A673 (cell line): ENCODE measurements at regions not wholly inside any gene's neighbourhood (a gene's known extent, or its start where the extent isn't known, plus 50 kb on each side); places are given as distances from the start of the nearest gene placed in this dataset.

Experiments used
- BruUV-seq: library from RNA; stranded (reverse); fragments of 400-500 nt; replicated peaks from 2 replicates; lab custom pipeline; 2021; lab: Mats Ljungman, UMichigan
- CTCF ChIA-PET: fragments of 300-600 bp; sonication (Branson Sonifier 250); formaldehyde crosslinking; loops from one replicate; lab custom pipeline; 2022; ENCODE audit warnings: antibody characterized with exemption; lab: Charles Lee
- POLR2A ChIA-PET: fragments of 300-600 bp; sonication (Branson Sonifier 250); formaldehyde crosslinking; loops from one replicate; lab custom pipeline; 2022; ENCODE audit warnings: antibody characterized with exemption; ENCODE audit not compliant: low non-redundant PET; lab: Charles Lee
- DNase-seq: peaks from one replicate; pipeline ENCODE4 v3.0.0-alpha.2; 2015; ENCODE audit warnings: low spot score
- H3K27ac ChIP-seq: fragments of 200-600 bp; sonication (generic); 2 replicates; pipeline ENCODE4 v1.5.1; 2016; ENCODE audit warnings: mixed run types, low read depth, mild to moderate bottlenecking, mixed read lengths, antibody characterized with exemption, low read length; ENCODE audit not compliant: poor library complexity, severe bottlenecking
- H3K27me3 ChIP-seq: fragments of 200-600 bp; sonication (generic); replicated peaks from 2 replicates; pipeline ENCODE4 v1.6.1; 2017; ENCODE audit warnings: mixed run types, low read depth, mild to moderate bottlenecking, mixed read lengths, antibody characterized with exemption, low read length; ENCODE audit not compliant: insufficient read depth, poor library complexity
- H3K36me3 ChIP-seq: fragments of 200-600 bp; sonication (generic); 2 replicates; pipeline ENCODE4 v1.6.1; 2016; ENCODE audit warnings: mixed run types, mild to moderate bottlenecking, mixed read lengths, antibody characterized with exemption, low read length; ENCODE audit not compliant: insufficient read depth, poor library complexity, severe bottlenecking
- H3K4me1 ChIP-seq: fragments of 200-600 bp; sonication (generic); 2 replicates; pipeline ENCODE4 v1.6.1; 2017; ENCODE audit warnings: mixed run types, mild to moderate bottlenecking, mixed read lengths, antibody characterized with exemption, low read length; ENCODE audit not compliant: insufficient read depth, poor library complexity, severe bottlenecking
- H3K4me3 ChIP-seq: fragments of 200-600 bp; sonication (generic); 2 replicates; pipeline ENCODE4 v1.5.1; 2016; ENCODE audit warnings: low read depth, mixed run types, mild to moderate bottlenecking, mixed read lengths, low read length; ENCODE audit not compliant: poor library complexity, severe bottlenecking
- H3K9me3 ChIP-seq: fragments of 200-600 bp; sonication (generic); 2 replicates; pipeline ENCODE4 v1.6.1; 2016; ENCODE audit warnings: mixed run types, low read depth, mild to moderate bottlenecking, mixed read lengths, antibody characterized with exemption, low read length; ENCODE audit not compliant: poor library complexity, severe bottlenecking
- CTCF ChIP-seq: fragments of 300-800, 200-600 bp; sonication (generic); conservative IDR thresholded peaks from 2 replicates; pipeline ENCODE4 v1.5.1; 2017; ENCODE audit warnings: low read depth, mild to moderate bottlenecking, antibody characterized with exemption, low read length, moderate library complexity, mixed read lengths
- EZH2 ChIP-seq: fragments of 200-600 bp; sonication (generic); IDR thresholded peaks from 2 replicates; pipeline ENCODE4 v1.6.1; 2017; ENCODE audit warnings: borderline replicate concordance, low read depth, mild to moderate bottlenecking, mixed read lengths, antibody characterized with exemption, low read length; ENCODE audit not compliant: poor library complexity, severe bottlenecking
- intact Hi-C: fragments of 100-400 bp; cut with micrococcal nuclease; formaldehyde crosslinking; loops from one replicate; pipeline ENCODE4 v1.10.0; 2022; ENCODE audit not compliant: unreplicated experiment

- DNase-seq, result no peak
- no peaks in the 10 kb centered on the region for H3K36me3 ChIP-seq
- H3K27me3 ChIP-seq, result no peaks in the 10 kb centered on the region
- no TSS peak for BruUV-seq
- H3K4me3 ChIP-seq, result no peak overlapping the region
- H3K4me1 ChIP-seq, result no peaks in the 10 kb centered on the region
- ChIA-PET CTCF (no interaction called here), POLR2A (no interaction called here)
- intact Hi-C loops, result no loop called here
- H3K27ac ChIP-seq, result no peak overlapping the region
- peaks cover 6% of the 10 kb centered on the region for H3K9me3 ChIP-seq
- TF ChIP-seq CTCF (no peak), EZH2 (no peak)
Measured at GRCh38 chr3:6522191-6522590, 338.7 kb upstream of the GRM7 start.

- ChIA-PET POLR2A (no interaction called here), CTCF (no interaction called here)
- H3K36me3 ChIP-seq, result no peaks in the 10 kb centered on the region
- no peak for DNase-seq
- intact Hi-C loops, result no loop called here
- H3K4me1 ChIP-seq, result no peaks in the 10 kb centered on the region
- no peak overlapping the region for H3K4me3 ChIP-seq
- no peaks in the 10 kb centered on the region for H3K27me3 ChIP-seq
- H3K9me3 ChIP-seq, result peaks cover 4% of the 10 kb centered on the region
- TF ChIP-seq CTCF (no peak), EZH2 (no peak)
- H3K27ac ChIP-seq, result no peak overlapping the region
- BruUV-seq, result no TSS peak
Measured at GRCh38 chr3:6523043-6523442, 337.9 kb upstream of the GRM7 start.

GRCh38 chr3:6524479-6524878, 336.4 kb upstream of the GRM7 start:
- DNase-seq, result no peak
- POLR2A ChIA-PET, result interaction anchor here (0.6 kb wide), 1 partner anchor 17 kb away, joined by 3 read pairs; no protein-coding TSS in a partner anchor
- Histone ChIP-seq H3K36me3 (no peaks in the 10 kb centered on the region), H3K9me3 (no peaks in the 10 kb centered on the region), H3K27ac (no peak overlapping the region), H3K4me3 (no peak overlapping the region), H3K27me3 (no peaks in the 10 kb centered on the region), H3K4me1 (no peaks in the 10 kb centered on the region)
- TF ChIP-seq CTCF (no peak), EZH2 (no peak)
- no TSS peak for BruUV-seq
- intact Hi-C loops, result no loop called here
- CTCF ChIA-PET, result no interaction called here
